Skeletal muscle tissue (tissue), 3 donors: ENCODE measurements at regions not wholly inside any gene's neighbourhood (a gene's known extent, or its start where the extent isn't known, plus 50 kb on each side); places are given as distances from the start of the nearest gene placed in this dataset.
A peak's percentile ranks its signal among the peaks of the same experiment; 100 is the strongest.

Source experiments
- H3K27ac ChIP-seq: one replicate; pipeline ENCODE4 v1.7.0; 2013; ENCODE audit warnings: mild to moderate bottlenecking, low read depth, low read length, inconsistent platforms
- H3K27me3 ChIP-seq, 3 donors: one replicate each; pipeline ENCODE4 v1.7.0; 2013; ENCODE audit warnings: low read length in 3 of 3; ENCODE audit not compliant: control insufficient read depth in 3 of 3, insufficient read depth in 3 of 3
- H3K36me3 ChIP-seq, 3 donors: one replicate each; pipeline ENCODE4 v1.7.0; 2013; ENCODE audit warnings: low read length in 3 of 3; ENCODE audit not compliant: control insufficient read depth in 3 of 3, insufficient read depth in 3 of 3
- H3K4me1 ChIP-seq, 3 donors: one replicate each; pipeline ENCODE4 v1.7.0; 2013; ENCODE audit warnings: low read length in 3 of 3, mild to moderate bottlenecking in 3 of 3; ENCODE audit not compliant: control insufficient read depth in 3 of 3, insufficient read depth in 3 of 3
- H3K4me3 ChIP-seq, 3 donors: one replicate each; pipeline ENCODE4 v1.7.0; 2013; ENCODE audit warnings: low read length in 3 of 3
- H3K9ac ChIP-seq, 3 donors: one replicate each; pipeline ENCODE4 v1.7.0; 2013; ENCODE audit warnings: low read length in 3 of 3, mild to moderate bottlenecking in 3 of 3, moderate library complexity in 2 of 3, low read depth in 1 of 3
- H3K9me3 ChIP-seq, 3 donors: one replicate each; pipeline ENCODE4 v1.7.0; 2013; ENCODE audit warnings: low read length in 3 of 3; ENCODE audit not compliant: control insufficient read depth in 3 of 3
- donor health status: Osteomylitis.

- Histone ChIP-seq H3K36me3 (no peaks in the 10 kb centered on the region), H3K9ac (no peak overlapping the region), H3K4me3 (no peak overlapping the region), H3K27me3 (no peaks in the 10 kb centered on the region), H3K4me1 (no peaks in the 10 kb centered on the region), H3K27ac (peak overlapping the region; percentile 21), H3K9me3 (no peaks in the 10 kb centered on the region)
Observed at GRCh38 chr10:3972460-3973301, 187.7 kb upstream of the KLF6 start.

- no peaks in the 10 kb centered on the region for H3K36me3 ChIP-seq
- no peaks in the 10 kb centered on the region for H3K27me3 ChIP-seq
- H3K4me1 ChIP-seq: no peaks in the 10 kb centered on the region
- H3K4me3 ChIP-seq: no peak overlapping the region
- no peak overlapping the region for H3K9ac ChIP-seq
- no peaks in the 10 kb centered on the region for H3K9me3 ChIP-seq
- H3K27ac ChIP-seq: no peak overlapping the region
Observed at GRCh38 chr10:3971713-3972112, 186.7 kb upstream of the KLF6 start.

GRCh38 chr10:3969876-3970666, 185.1 kb upstream of the KLF6 start:
- no peak overlapping the region for H3K9ac ChIP-seq
- no peaks in the 10 kb centered on the region for H3K4me1 ChIP-seq
- no peak overlapping the region for H3K27ac ChIP-seq
- no peak overlapping the region for H3K4me3 ChIP-seq
- no peaks in the 10 kb centered on the region for H3K36me3 ChIP-seq
- no peaks in the 10 kb centered on the region for H3K27me3 ChIP-seq
- no peaks in the 10 kb centered on the region for H3K9me3 ChIP-seq

DNA sequence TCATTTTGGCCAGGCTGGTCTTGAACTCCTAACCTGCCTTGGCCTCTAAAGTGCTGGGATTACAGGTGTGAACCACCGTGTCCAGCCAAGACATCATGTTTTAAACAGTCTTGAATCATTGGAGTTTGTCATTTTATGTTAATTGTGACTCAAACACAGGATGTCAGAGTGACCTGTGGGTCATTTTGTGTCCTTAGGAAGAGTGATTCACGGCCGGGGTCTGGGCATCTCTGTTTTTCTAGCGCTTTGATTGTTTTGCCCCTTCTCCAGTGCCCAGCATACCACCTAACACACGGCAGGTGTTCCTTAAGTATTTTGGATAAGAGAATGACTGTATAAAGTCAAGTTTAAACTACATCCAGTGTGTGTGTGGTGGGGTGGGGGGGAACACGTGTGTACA, 183.7 kb upstream of the KLF6 start:
- H3K9me3 ChIP-seq: no peaks in the 10 kb centered on the region
- no peak overlapping the region for H3K27ac ChIP-seq
- H3K36me3 ChIP-seq: no peaks in the 10 kb centered on the region
- no peaks in the 10 kb centered on the region for H3K27me3 ChIP-seq
- H3K4me1 ChIP-seq: no peaks in the 10 kb centered on the region
- no peak overlapping the region for H3K9ac ChIP-seq
- H3K4me3 ChIP-seq: no peak overlapping the region

- no peaks in the 10 kb centered on the region for H3K4me1 ChIP-seq
- H3K27me3 ChIP-seq: no peaks in the 10 kb centered on the region
- no peaks in the 10 kb centered on the region for H3K9me3 ChIP-seq
Observed at GRCh38 chr10:3964516-3964915, 179.5 kb upstream of the KLF6 start.

GRCh38 chr10:3963191-3963673, 178.2 kb upstream of the KLF6 start:
- H3K36me3 ChIP-seq: no peaks in the 10 kb centered on the region
- no peaks in the 10 kb centered on the region for H3K27me3 ChIP-seq
- no peak overlapping the region for H3K4me3 ChIP-seq
- no peak overlapping the region for H3K9ac ChIP-seq
- H3K27ac ChIP-seq: no peak overlapping the region
- H3K4me1 ChIP-seq: no peaks in the 10 kb centered on the region
- H3K9me3 ChIP-seq: no peaks in the 10 kb centered on the region

More at GRCh38 chr10:3964516-3964915, 179.5 kb upstream of the KLF6 start:
- H3K36me3 ChIP-seq: no peaks in the 10 kb centered on the region
- no peak overlapping the region for H3K27ac ChIP-seq
- H3K4me3 ChIP-seq: no peak overlapping the region
- no peak overlapping the region for H3K9ac ChIP-seq

DNA sequence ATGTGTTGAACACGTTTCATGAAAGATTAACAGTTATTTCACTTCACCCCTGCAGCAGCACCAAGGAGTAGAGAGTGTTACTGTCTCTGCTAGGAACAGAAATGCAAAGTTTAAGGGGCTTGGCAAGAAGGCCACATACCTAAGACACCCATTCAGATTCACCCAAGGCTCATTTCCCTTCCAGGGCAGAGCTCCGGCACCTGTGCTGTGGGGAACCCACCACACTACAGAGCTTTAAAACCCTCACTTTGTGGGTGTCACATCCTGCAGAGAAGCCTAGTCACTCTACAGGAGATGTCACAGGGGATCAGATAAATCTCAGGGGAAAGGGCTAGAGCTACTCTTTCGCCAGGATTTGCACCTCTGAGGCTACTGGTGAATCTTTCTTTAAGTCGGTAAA, 176.1 kb upstream of the KLF6 start:
- Histone ChIP-seq H3K36me3 (no peaks in the 10 kb centered on the region), H3K9ac (no peak overlapping the region), H3K27me3 (no peaks in the 10 kb centered on the region), H3K9me3 (no peaks in the 10 kb centered on the region), H3K4me1 (no peaks in the 10 kb centered on the region), H3K27ac (no peak overlapping the region), H3K4me3 (no peak overlapping the region)

DNA sequence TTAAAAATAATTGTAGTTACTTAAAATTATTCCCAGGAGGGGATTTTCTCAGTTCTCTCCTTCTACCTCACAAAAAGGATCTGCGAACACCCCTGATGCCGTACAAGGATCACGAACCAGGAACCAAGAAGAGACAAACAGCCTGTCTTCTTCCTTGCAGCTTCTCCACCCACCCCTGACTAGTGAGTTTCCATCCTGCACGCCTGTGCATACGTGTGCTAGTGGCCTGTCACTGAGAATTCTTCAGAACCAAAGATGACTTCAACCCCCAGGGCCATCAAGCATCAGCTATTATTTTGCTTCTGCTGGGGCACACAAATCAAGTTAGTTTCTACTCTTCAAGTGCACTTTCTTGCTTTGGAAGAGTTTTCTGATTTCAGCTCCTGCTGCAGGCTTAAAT, 175.5 kb upstream of the KLF6 start:
- Histone ChIP-seq H3K36me3 (no peaks in the 10 kb centered on the region), H3K4me1 (no peaks in the 10 kb centered on the region), H3K4me3 (no peak overlapping the region), H3K27ac (no peak overlapping the region), H3K9me3 (no peaks in the 10 kb centered on the region), H3K27me3 (no peaks in the 10 kb centered on the region), H3K9ac (no peak overlapping the region)

DNA sequence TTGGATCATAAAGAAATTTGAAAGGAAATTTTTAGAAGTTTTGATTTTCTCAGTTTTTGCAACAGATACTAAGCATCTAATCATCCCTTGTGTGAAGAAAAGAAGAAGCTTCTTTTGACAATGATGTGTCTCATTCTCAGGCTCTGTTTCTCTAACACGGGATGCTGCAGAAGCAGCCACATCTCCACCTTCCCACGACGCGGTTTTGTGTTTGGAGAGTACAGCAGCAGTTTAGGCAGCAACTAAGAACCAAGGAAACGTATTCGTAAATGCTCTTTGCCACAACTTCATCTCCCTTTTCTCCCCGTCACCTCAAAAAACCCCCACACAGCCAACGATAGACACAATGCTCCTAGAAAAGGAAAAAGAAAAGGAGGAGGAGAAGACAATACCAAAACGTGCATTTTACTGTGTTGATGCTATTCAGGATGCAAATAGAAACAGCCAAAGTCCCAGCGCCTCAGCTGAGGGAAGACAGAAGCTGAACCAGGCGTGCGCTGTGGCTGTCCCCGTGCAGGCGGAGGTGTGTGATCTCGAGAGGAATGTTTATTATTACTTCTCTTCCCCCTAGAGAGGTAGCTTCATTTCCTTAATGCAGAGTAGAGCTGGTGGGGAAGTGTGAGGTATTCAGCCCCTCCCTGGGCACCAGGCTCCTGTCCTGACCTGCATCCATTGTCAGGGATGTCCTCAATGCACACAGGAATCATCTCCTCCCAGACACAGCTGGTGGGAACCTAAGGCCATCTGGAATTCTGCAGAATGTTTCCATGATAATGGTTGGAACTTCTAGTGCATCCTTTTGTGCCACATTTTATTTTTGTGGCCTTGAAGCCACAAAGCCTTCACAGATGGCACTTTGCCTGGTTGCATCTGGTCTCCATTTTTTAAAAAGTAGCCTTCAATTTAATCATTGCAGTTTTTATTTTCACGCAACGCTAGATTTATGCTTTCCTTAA, 174.6 kb upstream of the KLF6 start:
- Histone ChIP-seq H3K27ac (no peak overlapping the region), H3K4me1 (no peaks in the 10 kb centered on the region), H3K4me3 (no peak overlapping the region), H3K9ac (no peak overlapping the region), H3K36me3 (no peaks in the 10 kb centered on the region), H3K9me3 (no peaks in the 10 kb centered on the region), H3K27me3 (no peaks in the 10 kb centered on the region)
